ENCODE measurements at regions not wholly inside any gene's neighbourhood (a gene's known extent, or its start where the extent isn't known, plus 50 kb on each side); places are given as distances from the start of the nearest gene placed in this dataset.

- TF ChIP-seq KLF16 (CRISPR knock-in tag; IDR thresholded peaks at IDR 0.05) = no peak
- TF ChIP-seq RNF219 (CRISPR knock-in tag; IDR thresholded peaks at IDR 0.05) = no peak
- TF ChIP-seq POLR2A (IDR thresholded peaks at IDR 0.05; ENCODE audit: insufficient read depth in 1 of 2, low read depth in 2 of 2, low read length in 2 of 2) = no peak
- no peak for TF ChIP-seq POLR2AphosphoS5 (IDR thresholded peaks at IDR 0.05; ENCODE audit: low read depth, low read length)
- TF ChIP-seq ZBTB34 (CRISPR knock-in tag; IDR thresholded peaks at IDR 0.05) = no peak
- no peak for TF ChIP-seq CHD2 (IDR thresholded peaks at IDR 0.05; ENCODE audit: low read depth, low read length)
These were observed 316.7 kb downstream of the BRINP2 start for GRCh38 chr1:177487481-177487880.

Measured in HepG2 (cell line).